Neural progenitor cell (in vitro differentiated cells): ENCODE measurements at regions not wholly inside any gene's neighbourhood (a gene's known extent, or its start where the extent isn't known, plus 50 kb on each side); places are given as distances from the start of the nearest gene placed in this dataset.

Source experiments
- CTCF ChIP-seq: fragments of 200-600 bp; sonication (generic); IDR thresholded peaks from 2 replicates; pipeline ENCODE4 v1.5.1; 2017; ENCODE audit warnings: antibody characterized with exemption, mild to moderate bottlenecking
- EZH2 ChIP-seq: fragments of 200-600 bp; sonication (generic); IDR thresholded peaks from 2 replicates; pipeline ENCODE4 v1.6.1; 2017; ENCODE audit warnings: antibody characterized with exemption, mild to moderate bottlenecking, moderate library complexity
- EZH2phosphoT487 ChIP-seq: fragments of 200-600 bp; sonication (generic); IDR thresholded peaks from 2 replicates; pipeline ENCODE4 v1.6.1; 2017; ENCODE audit warnings: antibody characterized with exemption

GRCh38 chr13:46473806-46474205 is 79.2 kb upstream of the LRCH1 start:
- TF ChIP-seq CTCF (no peak), EZH2 (no peak), EZH2phosphoT487 (no peak)
